Fibroblast of lung (primary cell): ENCODE measurements at regions not wholly inside any gene's neighbourhood (a gene's known extent, or its start where the extent isn't known, plus 50 kb on each side); places are given as distances from the start of the nearest gene placed in this dataset.
A peak's percentile ranks its signal among the peaks of the same experiment; 100 is the strongest.

Source experiments
- DNase-seq, 2 donors: peaks; one replicate each; pipeline versions ENCODE4 v3.0.0 to v3.0.0-alpha.2; 2010; ENCODE audit warnings: low read depth in 2 of 2
- H2AFZ ChIP-seq: 2 replicates; pipeline ENCODE4 v1.5.1; 2012; ENCODE audit warnings: low read length, control low read depth, inconsistent platforms
- H3K27ac ChIP-seq: 2 replicates; pipeline ENCODE4 v1.5.1; 2011; ENCODE audit warnings: low read length, control low read depth; ENCODE audit not compliant: insufficient read depth
- H3K27me3 ChIP-seq: 2 replicates; pipeline ENCODE4 v1.5.1; 2011; ENCODE audit warnings: mild to moderate bottlenecking, low read length; ENCODE audit not compliant: control insufficient read depth, insufficient read depth
- H3K36me3 ChIP-seq: 2 replicates; pipeline ENCODE4 v1.5.1; 2011; ENCODE audit warnings: low read length; ENCODE audit not compliant: control insufficient read depth, insufficient read depth
- H3K4me1 ChIP-seq: 2 replicates; pipeline ENCODE4 v1.5.1; 2011; ENCODE audit warnings: low read length; ENCODE audit not compliant: control insufficient read depth, insufficient read depth; ENCODE audit errors: extremely low read depth
- H3K4me2 ChIP-seq: 2 replicates; pipeline ENCODE4 v1.5.1; 2011; ENCODE audit warnings: low read length, control low read depth; ENCODE audit not compliant: insufficient read depth; ENCODE audit errors: extremely low read depth
- H3K4me3 ChIP-seq, 4 experiments: fragments of 200-600 bp in 1 of 4; sonication (generic) in 1 of 4; replicated peaks in 1 of 4; 2 replicates each; pipeline ENCODE4 v1.5.1; 2011 to 2016; ENCODE audit warnings: low read length in 4 of 4, low read depth in 3 of 4, mild to moderate bottlenecking in 3 of 4, control low read depth in 2 of 4, inconsistent platforms in 1 of 4, mixed read lengths in 1 of 4; ENCODE audit not compliant: insufficient read depth in 1 of 4; ENCODE audit errors: control extremely low read depth in 1 of 4
- H3K79me2 ChIP-seq: 2 replicates; pipeline ENCODE4 v1.5.1; 2012; ENCODE audit warnings: mild to moderate bottlenecking, low read length, inconsistent platforms; ENCODE audit not compliant: control insufficient read depth, insufficient read depth
- H3K9ac ChIP-seq: 2 replicates; pipeline ENCODE4 v1.5.1; 2011; ENCODE audit warnings: mild to moderate bottlenecking, low read length, control low read depth; ENCODE audit not compliant: insufficient read depth
- H3K9me3 ChIP-seq: 2 replicates; pipeline ENCODE4 v1.5.1; 2012; ENCODE audit warnings: low read depth, low read length; ENCODE audit not compliant: control insufficient read depth, insufficient read depth
- H4K20me1 ChIP-seq: 2 replicates; pipeline ENCODE4 v1.5.1; 2011; ENCODE audit warnings: low read length; ENCODE audit not compliant: control insufficient read depth, insufficient read depth; ENCODE audit errors: extremely low read depth
- EZH2 ChIP-seq: IDR thresholded peaks from 2 replicates; pipeline ENCODE4 v1.5.1; 2012; ENCODE audit warnings: low read length, control low read depth, mild to moderate bottlenecking; ENCODE audit errors: missing control alignments
- TF ChIP-seq, protein P1 (sequence below), 2 donors: IDR thresholded peaks in 1 of 2; conservative IDR thresholded peaks in 1 of 2; 1 replicate in 1 of 2; 2 replicates in 1 of 2; pipeline ENCODE4 v1.5.1; 2011 to 2012; ENCODE audit warnings: low read length in 2 of 2, control low read depth in 1 of 2, inconsistent platforms in 1 of 2, low read depth in 1 of 2, mild to moderate bottlenecking in 1 of 2

DNA sequence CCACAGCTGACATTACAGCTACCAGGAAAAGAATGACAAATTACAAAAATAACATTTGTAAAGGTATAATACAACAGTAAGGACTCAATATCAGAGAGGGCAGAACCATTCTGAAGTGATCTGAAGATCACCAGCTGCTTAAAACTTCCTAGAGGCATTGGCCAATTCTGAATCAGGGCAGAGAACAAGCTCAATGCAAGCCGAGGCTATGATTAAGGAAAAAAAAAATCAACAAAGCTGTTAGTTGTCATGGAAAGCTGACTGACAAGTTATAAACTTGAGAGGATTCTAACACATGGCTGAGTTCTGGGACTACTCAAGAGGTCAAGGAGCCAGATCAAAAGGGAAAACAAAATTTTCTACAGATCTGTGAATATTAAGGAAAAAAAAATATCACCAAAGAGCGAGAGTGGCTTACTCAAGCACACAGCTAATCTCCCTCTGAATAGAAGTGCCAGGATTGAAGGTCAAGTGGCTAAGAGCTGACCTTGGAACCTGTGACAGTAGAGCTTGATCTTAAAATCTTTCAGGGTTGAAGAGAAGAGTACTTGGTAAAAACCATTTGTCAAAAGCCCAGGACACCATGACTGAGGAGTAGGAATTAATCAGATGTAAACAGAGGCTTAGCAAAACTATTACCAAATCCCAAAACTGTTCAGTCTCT, 383.4 kb downstream of the USP25 start:
- H3K79me2 ChIP-seq, result no peaks in the 10 kb centered on the region
- no peak overlapping the region for H3K4me3 ChIP-seq
- no peak overlapping the region for H3K27ac ChIP-seq
- H3K9ac ChIP-seq, result no peak overlapping the region
- H3K4me1 ChIP-seq, result no peaks in the 10 kb centered on the region
- H2AFZ ChIP-seq, result peak overlapping the region; percentile 9
- H4K20me1 ChIP-seq, result no peaks in the 10 kb centered on the region
- H3K36me3 ChIP-seq, result no peaks in the 10 kb centered on the region
- no peak for TF ChIP-seq EZH2
- no peaks in the 10 kb centered on the region for H3K27me3 ChIP-seq
- no peak overlapping the region for H3K4me2 ChIP-seq
- DNase-seq, result peak; percentile 29 to 32
- no peaks in the 10 kb centered on the region for H3K9me3 ChIP-seq

DNA sequence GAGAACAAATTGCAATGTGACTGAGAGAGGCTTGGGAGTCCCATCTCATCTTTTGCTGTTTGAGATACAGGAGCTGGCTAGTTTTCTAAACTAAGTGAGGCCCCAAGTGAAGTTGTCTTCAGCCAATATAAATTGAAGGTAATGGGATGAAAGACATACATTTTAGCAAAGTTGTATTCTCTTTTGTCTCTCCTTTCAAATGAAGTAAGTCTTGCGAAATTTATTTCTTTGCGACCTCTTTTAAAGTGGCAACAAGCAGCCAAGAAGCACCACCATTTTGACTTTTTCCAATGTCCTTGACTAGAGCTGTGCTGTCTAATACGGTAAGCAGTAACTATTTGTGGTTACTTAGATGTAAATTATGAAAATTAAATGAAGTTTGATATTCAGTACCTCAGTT, 385.7 kb downstream of the USP25 start:
- no peaks in the 10 kb centered on the region for H3K9me3 ChIP-seq
- H4K20me1 ChIP-seq, result no peaks in the 10 kb centered on the region
- no peak overlapping the region for H3K9ac ChIP-seq
- H3K4me3 ChIP-seq, result no peak overlapping the region
- TF ChIP-seq EZH2, result no peak
- TF ChIP-seq, protein P1, sequence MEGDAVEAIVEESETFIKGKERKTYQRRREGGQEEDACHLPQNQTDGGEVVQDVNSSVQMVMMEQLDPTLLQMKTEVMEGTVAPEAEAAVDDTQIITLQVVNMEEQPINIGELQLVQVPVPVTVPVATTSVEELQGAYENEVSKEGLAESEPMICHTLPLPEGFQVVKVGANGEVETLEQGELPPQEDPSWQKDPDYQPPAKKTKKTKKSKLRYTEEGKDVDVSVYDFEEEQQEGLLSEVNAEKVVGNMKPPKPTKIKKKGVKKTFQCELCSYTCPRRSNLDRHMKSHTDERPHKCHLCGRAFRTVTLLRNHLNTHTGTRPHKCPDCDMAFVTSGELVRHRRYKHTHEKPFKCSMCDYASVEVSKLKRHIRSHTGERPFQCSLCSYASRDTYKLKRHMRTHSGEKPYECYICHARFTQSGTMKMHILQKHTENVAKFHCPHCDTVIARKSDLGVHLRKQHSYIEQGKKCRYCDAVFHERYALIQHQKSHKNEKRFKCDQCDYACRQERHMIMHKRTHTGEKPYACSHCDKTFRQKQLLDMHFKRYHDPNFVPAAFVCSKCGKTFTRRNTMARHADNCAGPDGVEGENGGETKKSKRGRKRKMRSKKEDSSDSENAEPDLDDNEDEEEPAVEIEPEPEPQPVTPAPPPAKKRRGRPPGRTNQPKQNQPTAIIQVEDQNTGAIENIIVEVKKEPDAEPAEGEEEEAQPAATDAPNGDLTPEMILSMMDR (conservative IDR thresholded peaks at IDR 0.05 in 1 of 2, IDR thresholded peaks at IDR 0.05 in 1 of 2; ENCODE audit: low read depth in 1 of 2, low read length in 2 of 2), result no peak
- no peaks in the 10 kb centered on the region for H3K27me3 ChIP-seq
- H3K79me2 ChIP-seq, result no peaks in the 10 kb centered on the region
- no peak for DNase-seq
- H3K4me2 ChIP-seq, result no peak overlapping the region
- no peak overlapping the region for H3K27ac ChIP-seq
- no peaks in the 10 kb centered on the region for H3K36me3 ChIP-seq
- no peaks in the 10 kb centered on the region for H3K4me1 ChIP-seq
- no peak overlapping the region for H2AFZ ChIP-seq

DNA sequence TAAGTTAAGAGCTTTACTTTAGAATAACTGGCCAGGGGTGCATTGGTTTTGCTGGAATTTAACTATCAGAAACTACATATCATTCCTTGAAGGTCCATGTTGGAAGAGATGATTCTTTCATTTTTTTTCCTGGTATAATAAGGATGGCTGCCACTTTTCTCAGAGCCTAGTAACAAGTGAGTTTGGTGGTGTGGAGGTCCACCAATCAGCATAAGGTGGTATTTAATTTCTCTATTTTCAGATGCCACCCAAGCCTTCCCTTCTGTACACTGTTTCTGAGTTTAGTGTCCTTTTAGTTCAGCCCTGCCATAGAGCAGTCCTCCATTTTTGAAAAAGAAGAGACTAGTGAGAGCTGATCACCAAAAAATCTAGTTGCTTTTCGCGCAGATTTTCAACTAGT, 386.3 kb downstream of the USP25 start:
- Histone ChIP-seq H3K27me3 (no peaks in the 10 kb centered on the region), H3K9ac (no peak overlapping the region), H3K27ac (no peak overlapping the region), H3K4me2 (no peak overlapping the region), H3K4me1 (no peaks in the 10 kb centered on the region), H3K79me2 (no peaks in the 10 kb centered on the region), H3K36me3 (no peaks in the 10 kb centered on the region), H3K4me3 (no peak overlapping the region), H2AFZ (no peak overlapping the region), H3K9me3 (no peaks in the 10 kb centered on the region), H4K20me1 (no peaks in the 10 kb centered on the region)
- TF ChIP-seq, protein P1 (conservative IDR thresholded peaks at IDR 0.05 in 1 of 2, IDR thresholded peaks at IDR 0.05 in 1 of 2; ENCODE audit: low read depth in 1 of 2, low read length in 2 of 2), result no peak
- no peak for TF ChIP-seq EZH2
- DNase-seq, result no peak
